GM12864 (cell line): ENCODE measurements at regions not wholly inside any gene's neighbourhood (a gene's known extent, or its start where the extent isn't known, plus 50 kb on each side); places are given as distances from the start of the nearest gene placed in this dataset.

ENCODE experiments used
- DNase-seq: peaks from one replicate; pipeline ENCODE4 v3.0.0-alpha.2; 2011; ENCODE audit warnings: low read depth
- H3K4me3 ChIP-seq: 2 replicates; pipeline ENCODE4 v1.5.1; 2011; ENCODE audit warnings: mild to moderate bottlenecking, low read depth, low read length, control low read depth
- TF ChIP-seq, protein P1 (sequence below): IDR thresholded peaks from 2 replicates; pipeline ENCODE4 v1.5.1; 2011; ENCODE audit warnings: low read depth, mild to moderate bottlenecking, moderate library complexity, low read length, control low read depth, inconsistent platforms; ENCODE audit errors: missing control alignments

DNA sequence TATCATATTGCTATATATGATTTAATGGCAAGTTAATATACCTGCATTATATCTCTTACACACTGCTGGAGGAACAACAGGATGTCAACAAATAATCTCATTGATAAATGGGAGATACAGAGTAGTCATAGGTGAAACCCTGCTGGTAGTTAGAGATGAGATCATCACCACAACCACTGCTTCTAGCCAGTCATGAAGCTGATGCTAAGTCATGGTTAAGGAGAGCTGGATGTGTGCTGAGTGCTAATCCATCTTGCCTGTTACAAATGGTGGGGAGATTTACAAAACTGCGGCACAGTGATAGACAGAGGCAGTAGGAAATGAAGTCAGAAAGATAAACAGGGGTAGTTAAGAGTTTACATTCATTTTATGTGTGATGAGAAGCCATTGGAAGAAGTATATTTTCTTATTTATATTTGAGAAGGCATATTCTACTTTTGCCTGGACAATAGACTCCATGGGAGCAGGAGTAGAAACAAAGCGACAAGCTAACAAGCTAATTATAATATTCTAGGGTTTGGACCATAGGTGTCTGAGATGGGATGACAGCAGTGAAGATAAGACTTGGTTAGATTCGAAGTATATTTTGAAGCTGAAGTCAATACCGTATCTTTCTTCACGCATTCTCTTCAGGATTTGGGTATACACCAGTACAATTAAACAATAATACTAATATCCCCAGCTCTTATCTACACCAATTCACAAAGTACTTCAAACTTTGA, 78.0 kb upstream of the TRPC4 start:
- DNase-seq, result no peak
- no peak overlapping the region for H3K4me3 ChIP-seq
- TF ChIP-seq, protein P1, sequence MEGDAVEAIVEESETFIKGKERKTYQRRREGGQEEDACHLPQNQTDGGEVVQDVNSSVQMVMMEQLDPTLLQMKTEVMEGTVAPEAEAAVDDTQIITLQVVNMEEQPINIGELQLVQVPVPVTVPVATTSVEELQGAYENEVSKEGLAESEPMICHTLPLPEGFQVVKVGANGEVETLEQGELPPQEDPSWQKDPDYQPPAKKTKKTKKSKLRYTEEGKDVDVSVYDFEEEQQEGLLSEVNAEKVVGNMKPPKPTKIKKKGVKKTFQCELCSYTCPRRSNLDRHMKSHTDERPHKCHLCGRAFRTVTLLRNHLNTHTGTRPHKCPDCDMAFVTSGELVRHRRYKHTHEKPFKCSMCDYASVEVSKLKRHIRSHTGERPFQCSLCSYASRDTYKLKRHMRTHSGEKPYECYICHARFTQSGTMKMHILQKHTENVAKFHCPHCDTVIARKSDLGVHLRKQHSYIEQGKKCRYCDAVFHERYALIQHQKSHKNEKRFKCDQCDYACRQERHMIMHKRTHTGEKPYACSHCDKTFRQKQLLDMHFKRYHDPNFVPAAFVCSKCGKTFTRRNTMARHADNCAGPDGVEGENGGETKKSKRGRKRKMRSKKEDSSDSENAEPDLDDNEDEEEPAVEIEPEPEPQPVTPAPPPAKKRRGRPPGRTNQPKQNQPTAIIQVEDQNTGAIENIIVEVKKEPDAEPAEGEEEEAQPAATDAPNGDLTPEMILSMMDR, result no peak

DNA sequence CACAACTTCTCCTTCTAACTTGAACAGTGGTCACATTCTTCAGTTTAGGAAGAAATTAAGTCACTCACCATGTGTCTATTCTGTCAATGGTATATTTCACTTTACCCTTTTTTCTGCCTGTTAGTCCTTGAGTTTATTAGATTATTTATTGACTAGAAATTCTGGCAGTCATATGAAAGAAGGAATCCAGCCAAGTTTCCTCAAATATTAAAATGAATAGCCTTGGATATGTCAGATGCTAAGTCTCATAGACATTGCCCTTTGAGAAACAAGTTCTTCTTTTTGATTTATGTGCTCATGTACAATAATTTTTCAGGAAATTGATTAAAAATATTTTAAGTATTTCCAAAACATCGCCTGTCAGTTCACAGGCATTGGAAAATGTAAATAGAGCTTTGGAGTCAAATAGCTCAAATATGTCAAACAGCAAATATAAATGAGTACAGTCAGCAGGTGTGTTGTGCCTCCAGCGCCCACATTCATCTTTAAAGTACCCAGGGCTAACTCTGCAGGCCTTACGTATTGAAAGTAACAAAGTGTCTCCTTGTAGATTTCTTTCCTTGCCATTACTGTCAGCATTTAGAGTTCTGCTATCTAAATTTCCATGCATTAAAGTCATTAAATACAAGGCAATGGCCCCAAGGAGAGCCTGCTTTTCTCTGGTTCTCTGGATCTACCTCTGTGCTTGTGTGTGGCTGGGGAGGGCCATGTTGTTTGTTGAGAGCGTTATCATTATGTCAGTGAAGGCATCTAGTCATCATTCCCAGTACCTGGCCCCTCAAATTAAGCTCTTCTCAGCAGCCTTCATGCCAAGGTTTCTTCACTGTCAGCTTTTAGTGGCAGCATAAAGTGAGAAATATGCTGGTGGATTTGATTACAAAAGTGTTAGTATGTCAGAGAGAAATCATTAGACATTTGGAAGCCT, 76.3 kb upstream of the TRPC4 start:
- TF ChIP-seq, protein P1, result no peak
- DNase-seq, result no peak
- H3K4me3 ChIP-seq, result no peak overlapping the region

GRCh38 chr13:37944869-37945442, 75.4 kb upstream of the TRPC4 start:
- TF ChIP-seq, protein P1, result no peak
- no peak for DNase-seq
- H3K4me3 ChIP-seq, result no peak overlapping the region

- no peak overlapping the region for H3K4me3 ChIP-seq
- TF ChIP-seq, protein P1, result no peak
- no peak for DNase-seq
Observed at GRCh38 chr13:37944081-37944868, 74.7 kb upstream of the TRPC4 start.

DNA sequence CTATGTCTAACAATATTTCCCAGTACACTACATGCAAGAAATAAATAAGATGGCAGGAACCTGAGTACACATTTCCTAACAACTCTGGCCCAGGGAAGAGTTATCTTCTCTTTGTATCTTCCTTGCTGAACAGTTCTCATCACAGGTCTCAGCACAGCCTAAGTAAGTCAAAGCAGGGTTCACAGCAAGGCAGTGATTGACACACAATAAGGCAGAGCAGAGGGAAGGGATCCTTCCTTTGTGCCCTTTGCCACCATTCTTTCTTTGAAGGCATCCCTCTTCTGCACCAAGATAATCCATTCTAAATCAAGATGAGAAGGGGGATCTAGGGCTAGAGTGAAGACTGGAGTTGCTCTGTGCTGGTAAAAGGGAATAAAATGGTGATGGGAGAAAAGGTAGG, 73.4 kb upstream of the TRPC4 start:
- no peak for DNase-seq
- TF ChIP-seq, protein P1, result no peak
- H3K4me3 ChIP-seq, result no peak overlapping the region

DNA sequence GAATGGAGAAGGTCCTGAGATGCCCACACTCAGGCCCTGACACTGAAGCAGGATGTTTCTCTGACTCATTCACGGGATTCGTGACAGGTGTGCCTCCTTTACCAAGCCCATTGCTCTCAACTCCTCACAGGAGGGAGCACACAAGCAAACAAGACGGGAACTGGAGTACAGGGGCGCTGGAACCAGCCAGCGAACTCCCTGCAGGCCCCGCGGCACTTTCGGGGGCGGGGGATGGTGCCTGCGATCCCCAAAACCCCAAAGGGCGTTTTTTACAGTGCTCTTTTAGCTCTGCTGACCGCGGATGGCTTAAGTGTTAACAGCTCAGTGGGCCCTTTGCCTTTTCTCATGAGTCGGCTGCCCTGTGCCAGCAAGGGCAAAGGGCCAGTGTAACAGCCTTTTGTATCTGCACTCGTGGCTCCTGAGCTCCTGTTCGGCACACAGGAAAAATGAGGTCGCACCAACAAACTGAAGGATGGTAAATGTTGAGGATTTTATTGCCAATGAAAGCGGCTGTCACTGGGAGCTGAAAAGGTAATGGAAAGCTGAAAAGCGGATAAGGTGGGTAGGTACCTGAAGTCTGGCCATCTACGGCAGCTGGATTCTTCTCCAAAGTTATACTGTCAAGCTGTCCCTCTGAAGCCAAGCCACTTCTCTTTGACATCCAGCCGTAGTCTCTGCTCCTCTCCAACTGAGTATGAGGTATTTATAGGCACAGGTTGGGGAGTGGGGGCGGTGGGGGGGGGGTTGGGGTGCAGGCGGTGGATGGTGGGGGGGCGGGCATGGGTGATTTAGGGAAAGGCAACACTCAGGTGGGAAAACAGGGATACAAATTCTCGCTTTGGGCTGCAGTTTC, 65.0 kb upstream of the TRPC4 start:
- no peak overlapping the region for H3K4me3 ChIP-seq
- no peak for DNase-seq
- TF ChIP-seq, protein P1, result no peak
